Activated T-helper 17 cell treated with anti-CD3 and anti-CD28 coated beads, Interleukin-2, amount 50 U/mL, for 72 hours (primary cell): ENCODE measurements at regions not wholly inside any gene's neighbourhood (a gene's known extent, or its start where the extent isn't known, plus 50 kb on each side); places are given as distances from the start of the nearest gene placed in this dataset.

Experiments
- ATAC-seq: fragments of 150-1000 bp; cut with Tn5 transposase; replicated peaks from 2 replicates; pipeline ENCODE4 v1.10.0; 2021; ENCODE audit warnings: mild to moderate bottlenecking, moderate library complexity
- H3K27ac Mint-ChIP-seq: one replicate; pipeline ENCODE4 v1.8.0; 2022; ENCODE audit warnings: mixed read lengths
- H3K27me3 Mint-ChIP-seq: one replicate; pipeline ENCODE4 v1.8.0; 2022; ENCODE audit warnings: mixed read lengths
- H3K36me3 Mint-ChIP-seq: one replicate; pipeline ENCODE4 v1.8.0; 2022; ENCODE audit warnings: low read depth, mild to moderate bottlenecking, mixed read lengths
- H3K4me1 Mint-ChIP-seq: one replicate; pipeline ENCODE4 v1.8.0; 2022; ENCODE audit warnings: mixed read lengths
- H3K4me3 Mint-ChIP-seq: one replicate; pipeline ENCODE4 v1.8.0; 2022; ENCODE audit warnings: mild to moderate bottlenecking, mixed read lengths
- H3K9me3 Mint-ChIP-seq: one replicate; pipeline ENCODE4 v1.8.0; 2022; ENCODE audit warnings: mixed read lengths

- H3K36me3 Mint-ChIP-seq: no peaks in the 10 kb centered on the region
- H3K9me3 Mint-ChIP-seq: no peaks in the 10 kb centered on the region
- no peak overlapping the region for H3K27ac Mint-ChIP-seq
- ATAC-seq: no peak
- peaks cover 4% of the 10 kb centered on the region for H3K27me3 Mint-ChIP-seq
- H3K4me3 Mint-ChIP-seq: no peak overlapping the region
- no peaks in the 10 kb centered on the region for H3K4me1 Mint-ChIP-seq
These were observed 531.9 kb downstream of the SOX2 start for GRCh38 chr3:182243625-182244024.

- no peaks in the 10 kb centered on the region for H3K9me3 Mint-ChIP-seq
- H3K36me3 Mint-ChIP-seq: no peaks in the 10 kb centered on the region
- no peak overlapping the region for H3K27ac Mint-ChIP-seq
- peaks cover 4% of the 10 kb centered on the region for H3K27me3 Mint-ChIP-seq
- H3K4me3 Mint-ChIP-seq: no peak overlapping the region
- no peaks in the 10 kb centered on the region for H3K4me1 Mint-ChIP-seq
- ATAC-seq: no peak
These were observed 532.7 kb downstream of the SOX2 start for GRCh38 chr3:182244222-182244971.

GRCh38 chr3:182245059-182245458, 533.3 kb downstream of the SOX2 start:
- H3K4me1 Mint-ChIP-seq: no peaks in the 10 kb centered on the region
- peaks cover 4% of the 10 kb centered on the region for H3K27me3 Mint-ChIP-seq
- H3K4me3 Mint-ChIP-seq: no peak overlapping the region
- H3K27ac Mint-ChIP-seq: no peak overlapping the region
- H3K36me3 Mint-ChIP-seq: no peaks in the 10 kb centered on the region
- ATAC-seq: no peak
- H3K9me3 Mint-ChIP-seq: no peaks in the 10 kb centered on the region

GRCh38 chr3:182246870-182247269, 535.1 kb downstream of the SOX2 start:
- no peak overlapping the region for H3K4me3 Mint-ChIP-seq
- H3K27ac Mint-ChIP-seq: no peak overlapping the region
- no peaks in the 10 kb centered on the region for H3K4me1 Mint-ChIP-seq
- H3K9me3 Mint-ChIP-seq: no peaks in the 10 kb centered on the region
- H3K36me3 Mint-ChIP-seq: no peaks in the 10 kb centered on the region
- peaks cover 4% of the 10 kb centered on the region for H3K27me3 Mint-ChIP-seq
- ATAC-seq: no peak

GRCh38 chr3:182248349-182248880, 536.7 kb downstream of the SOX2 start:
- Mint-ChIP-seq H3K9me3 (no peaks in the 10 kb centered on the region), H3K4me3 (no peak overlapping the region), H3K27ac (no peak overlapping the region), H3K4me1 (no peaks in the 10 kb centered on the region), H3K36me3 (no peaks in the 10 kb centered on the region), H3K27me3 (peaks cover 4% of the 10 kb centered on the region)
- no peak for ATAC-seq

- H3K36me3 Mint-ChIP-seq: no peaks in the 10 kb centered on the region
- peaks cover 3% of the 10 kb centered on the region for H3K27me3 Mint-ChIP-seq
- no peaks in the 10 kb centered on the region for H3K9me3 Mint-ChIP-seq
- H3K4me3 Mint-ChIP-seq: no peak overlapping the region
- no peaks in the 10 kb centered on the region for H3K4me1 Mint-ChIP-seq
- no peak for ATAC-seq
- H3K27ac Mint-ChIP-seq: no peak overlapping the region
These were observed 540.5 kb upstream of the ATP11B start for GRCh38 chr3:182252802-182253201.

- no peak overlapping the region for H3K4me3 Mint-ChIP-seq
- H3K27ac Mint-ChIP-seq: no peak overlapping the region
- no peak for ATAC-seq
- no peaks in the 10 kb centered on the region for H3K4me1 Mint-ChIP-seq
- peaks cover 3% of the 10 kb centered on the region for H3K27me3 Mint-ChIP-seq
- no peaks in the 10 kb centered on the region for H3K9me3 Mint-ChIP-seq
- H3K36me3 Mint-ChIP-seq: no peaks in the 10 kb centered on the region
These were observed 538.1 kb upstream of the ATP11B start for GRCh38 chr3:182255158-182255557.

GRCh38 chr3:182257361-182257760, 535.9 kb upstream of the ATP11B start:
- Mint-ChIP-seq H3K27ac (no peak overlapping the region), H3K27me3 (peaks cover 3% of the 10 kb centered on the region), H3K9me3 (no peaks in the 10 kb centered on the region)

GRCh38 chr3:182258538-182259177, 534.6 kb upstream of the ATP11B start:
- no peak overlapping the region for H3K27ac Mint-ChIP-seq
- H3K27me3 Mint-ChIP-seq: peaks cover 3% of the 10 kb centered on the region
- H3K4me1 Mint-ChIP-seq: no peaks in the 10 kb centered on the region
- H3K9me3 Mint-ChIP-seq: no peaks in the 10 kb centered on the region
- ATAC-seq: no peak
- no peaks in the 10 kb centered on the region for H3K36me3 Mint-ChIP-seq
- no peak overlapping the region for H3K4me3 Mint-ChIP-seq

More at GRCh38 chr3:182257361-182257760, 535.9 kb upstream of the ATP11B start:
- Mint-ChIP-seq H3K4me3 (no peak overlapping the region), H3K4me1 (no peaks in the 10 kb centered on the region), H3K36me3 (no peaks in the 10 kb centered on the region)
- no peak for ATAC-seq

- H3K4me1 Mint-ChIP-seq: no peaks in the 10 kb centered on the region
- H3K4me3 Mint-ChIP-seq: no peak overlapping the region
- no peak overlapping the region for H3K27ac Mint-ChIP-seq
- H3K36me3 Mint-ChIP-seq: no peaks in the 10 kb centered on the region
- peaks cover 3% of the 10 kb centered on the region for H3K27me3 Mint-ChIP-seq
- ATAC-seq: no peak
- H3K9me3 Mint-ChIP-seq: no peaks in the 10 kb centered on the region
These were observed 533.7 kb upstream of the ATP11B start for GRCh38 chr3:182259579-182259978.

- Mint-ChIP-seq H3K4me1 (no peaks in the 10 kb centered on the region), H3K27ac (no peak overlapping the region), H3K4me3 (no peak overlapping the region), H3K9me3 (no peaks in the 10 kb centered on the region), H3K36me3 (no peaks in the 10 kb centered on the region), H3K27me3 (no peaks in the 10 kb centered on the region)
- ATAC-seq: no peak
These were observed 532.3 kb upstream of the ATP11B start for GRCh38 chr3:182261041-182261440.

- Mint-ChIP-seq H3K4me1 (no peaks in the 10 kb centered on the region), H3K27ac (no peak overlapping the region), H3K9me3 (no peaks in the 10 kb centered on the region), H3K27me3 (peaks cover 2% of the 10 kb centered on the region), H3K36me3 (no peaks in the 10 kb centered on the region), H3K4me3 (no peak overlapping the region)
- ATAC-seq: no peak
These were observed 524.6 kb upstream of the ATP11B start for GRCh38 chr3:182268711-182269110.

- Mint-ChIP-seq H3K36me3 (no peaks in the 10 kb centered on the region), H3K4me1 (no peaks in the 10 kb centered on the region), H3K9me3 (no peaks in the 10 kb centered on the region), H3K27me3 (peaks cover 2% of the 10 kb centered on the region), H3K27ac (no peak overlapping the region), H3K4me3 (no peak overlapping the region)
- ATAC-seq: no peak
These were observed 516.8 kb upstream of the ATP11B start for GRCh38 chr3:182276512-182276911.

GRCh38 chr3:182284793-182285192, 508.5 kb upstream of the ATP11B start:
- no peak overlapping the region for H3K4me3 Mint-ChIP-seq
- no peak for ATAC-seq

GRCh38 chr3:182292591-182292990, 500.7 kb upstream of the ATP11B start:
- H3K4me1 Mint-ChIP-seq: no peaks in the 10 kb centered on the region

More at GRCh38 chr3:182284793-182285192, 508.5 kb upstream of the ATP11B start:
- Mint-ChIP-seq H3K9me3 (no peaks in the 10 kb centered on the region), H3K4me1 (no peaks in the 10 kb centered on the region), H3K27ac (no peak overlapping the region), H3K36me3 (no peaks in the 10 kb centered on the region), H3K27me3 (no peaks in the 10 kb centered on the region)

More at GRCh38 chr3:182292591-182292990, 500.7 kb upstream of the ATP11B start:
- no peak for ATAC-seq
- Mint-ChIP-seq H3K27ac (no peak overlapping the region), H3K9me3 (no peaks in the 10 kb centered on the region), H3K27me3 (no peaks in the 10 kb centered on the region), H3K36me3 (no peaks in the 10 kb centered on the region), H3K4me3 (no peak overlapping the region)
